ENCODE measurements at regions not wholly inside any gene's neighbourhood (a gene's known extent, or its start where the extent isn't known, plus 50 kb on each side); places are given as distances from the start of the nearest gene placed in this dataset.

- peaks cover 22% of the 10 kb centered on the region for H3K27me3 Mint-ChIP-seq
- no peaks in the 10 kb centered on the region for H3K4me1 Mint-ChIP-seq
- H3K27ac Mint-ChIP-seq, result no peak overlapping the region
- H3K4me3 Mint-ChIP-seq, result no peak overlapping the region
- H3K9me3 Mint-ChIP-seq, result peaks cover 15% of the 10 kb centered on the region
- H3K36me3 Mint-ChIP-seq (ENCODE audit: low read depth), result no peaks in the 10 kb centered on the region
- ATAC-seq (replicated peaks), result no peak
Measured at GRCh38 chr2:380221-380620, 92.3 kb upstream of the ALKAL2 start.

GRCh38 chr2:379778-380177, 91.9 kb upstream of the ALKAL2 start:
- Mint-ChIP-seq H3K4me3 (no peak overlapping the region), H3K27ac (no peak overlapping the region), H3K4me1 (no peaks in the 10 kb centered on the region), H3K27me3 (peaks cover 22% of the 10 kb centered on the region), H3K9me3 (peaks cover 15% of the 10 kb centered on the region), H3K36me3 (ENCODE audit: low read depth) (no peaks in the 10 kb centered on the region)
- no peak for ATAC-seq (replicated peaks)

GRCh38 chr2:378364-378763, 90.5 kb upstream of the ALKAL2 start:
- no peaks in the 10 kb centered on the region for H3K4me1 Mint-ChIP-seq
- H3K36me3 Mint-ChIP-seq (ENCODE audit: low read depth), result no peaks in the 10 kb centered on the region
- peaks cover 26% of the 10 kb centered on the region for H3K27me3 Mint-ChIP-seq
- no peak overlapping the region for H3K27ac Mint-ChIP-seq
- no peak overlapping the region for H3K4me3 Mint-ChIP-seq
- peaks cover 15% of the 10 kb centered on the region for H3K9me3 Mint-ChIP-seq
- ATAC-seq (replicated peaks), result no peak

- peaks cover 35% of the 10 kb centered on the region for H3K27me3 Mint-ChIP-seq
- H3K9me3 Mint-ChIP-seq, result peaks cover 15% of the 10 kb centered on the region
- H3K27ac Mint-ChIP-seq, result no peak overlapping the region
- no peak overlapping the region for H3K4me3 Mint-ChIP-seq
- H3K4me1 Mint-ChIP-seq, result no peaks in the 10 kb centered on the region
- no peaks in the 10 kb centered on the region for H3K36me3 Mint-ChIP-seq (ENCODE audit: low read depth)
- no peak for ATAC-seq (replicated peaks)
Measured at GRCh38 chr2:377414-377813, 89.5 kb upstream of the ALKAL2 start.

GRCh38 chr2:375956-376307, 88.0 kb upstream of the ALKAL2 start:
- no peak for ATAC-seq (replicated peaks)
- no peaks in the 10 kb centered on the region for H3K4me1 Mint-ChIP-seq
- H3K27ac Mint-ChIP-seq, result no peak overlapping the region
- peaks cover 15% of the 10 kb centered on the region for H3K9me3 Mint-ChIP-seq
- no peak overlapping the region for H3K4me3 Mint-ChIP-seq
- peaks cover 42% of the 10 kb centered on the region for H3K27me3 Mint-ChIP-seq
- no peaks in the 10 kb centered on the region for H3K36me3 Mint-ChIP-seq (ENCODE audit: low read depth)

GRCh38 chr2:375270-375955, 87.5 kb upstream of the ALKAL2 start:
- H3K9me3 Mint-ChIP-seq, result peaks cover 15% of the 10 kb centered on the region
- ATAC-seq (replicated peaks), result no peak
- H3K27me3 Mint-ChIP-seq, result peaks cover 43% of the 10 kb centered on the region
- no peak overlapping the region for H3K4me3 Mint-ChIP-seq
- no peaks in the 10 kb centered on the region for H3K36me3 Mint-ChIP-seq (ENCODE audit: low read depth)
- no peaks in the 10 kb centered on the region for H3K4me1 Mint-ChIP-seq
- no peak overlapping the region for H3K27ac Mint-ChIP-seq

- ATAC-seq (replicated peaks), result no peak
- peaks cover 37% of the 10 kb centered on the region for H3K27me3 Mint-ChIP-seq
- no peak overlapping the region for H3K4me3 Mint-ChIP-seq
- H3K27ac Mint-ChIP-seq, result no peak overlapping the region
- no peaks in the 10 kb centered on the region for H3K36me3 Mint-ChIP-seq (ENCODE audit: low read depth)
- no peaks in the 10 kb centered on the region for H3K4me1 Mint-ChIP-seq
- peaks cover 6% of the 10 kb centered on the region for H3K9me3 Mint-ChIP-seq
Measured at GRCh38 chr2:368386-368785, 80.5 kb upstream of the ALKAL2 start.

- H3K4me3 Mint-ChIP-seq, result no peak overlapping the region
- H3K27ac Mint-ChIP-seq, result no peak overlapping the region
- peaks cover 28% of the 10 kb centered on the region for H3K27me3 Mint-ChIP-seq
- H3K9me3 Mint-ChIP-seq, result peaks cover 6% of the 10 kb centered on the region
- no peak for ATAC-seq (replicated peaks)
- no peaks in the 10 kb centered on the region for H3K36me3 Mint-ChIP-seq (ENCODE audit: low read depth)
- H3K4me1 Mint-ChIP-seq, result no peaks in the 10 kb centered on the region
Measured at GRCh38 chr2:367246-367645, 79.4 kb upstream of the ALKAL2 start.

GRCh38 chr2:366706-367105, 78.8 kb upstream of the ALKAL2 start:
- peaks cover 28% of the 10 kb centered on the region for H3K27me3 Mint-ChIP-seq

GRCh38 chr2:365367-366275, 77.7 kb upstream of the ALKAL2 start:
- Mint-ChIP-seq H3K4me1 (no peaks in the 10 kb centered on the region), H3K36me3 (ENCODE audit: low read depth) (no peaks in the 10 kb centered on the region), H3K4me3 (no peak overlapping the region), H3K27ac (no peak overlapping the region), H3K9me3 (peaks cover 6% of the 10 kb centered on the region), H3K27me3 (peaks cover 22% of the 10 kb centered on the region)
- ATAC-seq (replicated peaks), result no peak

More at GRCh38 chr2:366706-367105, 78.8 kb upstream of the ALKAL2 start:
- no peak overlapping the region for H3K4me3 Mint-ChIP-seq
- no peaks in the 10 kb centered on the region for H3K4me1 Mint-ChIP-seq
- no peak overlapping the region for H3K27ac Mint-ChIP-seq
- peaks cover 6% of the 10 kb centered on the region for H3K9me3 Mint-ChIP-seq
- ATAC-seq (replicated peaks), result no peak
- no peaks in the 10 kb centered on the region for H3K36me3 Mint-ChIP-seq (ENCODE audit: low read depth)

GRCh38 chr2:363824-364470, 76.1 kb upstream of the ALKAL2 start:
- Mint-ChIP-seq H3K27ac (no peak overlapping the region), H3K9me3 (peaks cover 6% of the 10 kb centered on the region), H3K36me3 (ENCODE audit: low read depth) (no peaks in the 10 kb centered on the region), H3K27me3 (peaks cover 22% of the 10 kb centered on the region), H3K4me3 (no peak overlapping the region), H3K4me1 (no peaks in the 10 kb centered on the region)
- ATAC-seq (replicated peaks), result no peak

- Mint-ChIP-seq H3K4me3 (no peak overlapping the region), H3K36me3 (ENCODE audit: low read depth) (no peaks in the 10 kb centered on the region), H3K27me3 (peaks cover 22% of the 10 kb centered on the region), H3K9me3 (peaks cover 6% of the 10 kb centered on the region), H3K27ac (no peak overlapping the region), H3K4me1 (no peaks in the 10 kb centered on the region)
- ATAC-seq (replicated peaks), result no peak
Measured at GRCh38 chr2:362924-363323, 75.0 kb upstream of the ALKAL2 start.

GRCh38 chr2:360124-360523, 72.2 kb upstream of the ALKAL2 start:
- no peaks in the 10 kb centered on the region for H3K4me1 Mint-ChIP-seq
- H3K9me3 Mint-ChIP-seq, result peaks cover 6% of the 10 kb centered on the region
- no peak for ATAC-seq (replicated peaks)
- H3K4me3 Mint-ChIP-seq, result no peak overlapping the region
- H3K27me3 Mint-ChIP-seq, result peaks cover 20% of the 10 kb centered on the region
- H3K27ac Mint-ChIP-seq, result no peak overlapping the region
- H3K36me3 Mint-ChIP-seq (ENCODE audit: low read depth), result no peaks in the 10 kb centered on the region

GRCh38 chr2:359047-359446, 71.2 kb upstream of the ALKAL2 start:
- H3K36me3 Mint-ChIP-seq (ENCODE audit: low read depth), result no peaks in the 10 kb centered on the region
- no peak for ATAC-seq (replicated peaks)
- H3K4me1 Mint-ChIP-seq, result no peaks in the 10 kb centered on the region
- no peak overlapping the region for H3K4me3 Mint-ChIP-seq
- H3K27me3 Mint-ChIP-seq, result peaks cover 22% of the 10 kb centered on the region
- no peak overlapping the region for H3K27ac Mint-ChIP-seq
- H3K9me3 Mint-ChIP-seq, result peaks cover 4% of the 10 kb centered on the region

- Mint-ChIP-seq H3K9me3 (no peaks in the 10 kb centered on the region), H3K27me3 (peaks cover 21% of the 10 kb centered on the region), H3K36me3 (ENCODE audit: low read depth) (no peaks in the 10 kb centered on the region), H3K4me1 (no peaks in the 10 kb centered on the region), H3K27ac (no peak overlapping the region), H3K4me3 (no peak overlapping the region)
- no peak for ATAC-seq (replicated peaks)
Measured at GRCh38 chr2:357811-358210, 69.9 kb upstream of the ALKAL2 start.
